Endothelial cell of umbilical vein (primary cell): ENCODE measurements at regions not wholly inside any gene's neighbourhood (a gene's known extent, or its start where the extent isn't known, plus 50 kb on each side); places are given as distances from the start of the nearest gene placed in this dataset.

ENCODE experiments used
- BruUV-seq: library from RNA; stranded (reverse); fragments of 400-500 nt; replicated peaks from 2 replicates; lab custom pipeline; 2021; lab: Mats Ljungman, UMichigan
- CTCF ChIA-PET: fragments of 300-600, 350-600 bp; sonication (Branson Sonifier 250); formaldehyde crosslinking; loops from one replicate; lab custom pipeline; 2021; ENCODE audit warnings: antibody characterized with exemption, inconsistent platforms; lab: Charles Lee
- POLR2A ChIA-PET: fragments of 300-600, 350-600 bp; sonication (Branson Sonifier 250); formaldehyde crosslinking; loops from one replicate; lab custom pipeline; 2021; ENCODE audit warnings: antibody characterized with exemption, inconsistent platforms; lab: Charles Lee
- DNase-seq: peaks from one replicate; pipeline ENCODE4 v3.0.0-alpha.2; 2011; ENCODE audit warnings: low read depth, low spot score
- FAIRE-seq: peaks from 2 replicates; lab custom pipeline; 2011; peaks lifted over from hg19 to GRCh38; lab: Jason Lieb, UNC
- H2AFZ ChIP-seq: 2 replicates; pipeline ENCODE4 v1.6.0; 2012; ENCODE audit warnings: low read depth, low read length, control low read depth, inconsistent platforms
- H3K27ac ChIP-seq: 2 replicates; pipeline ENCODE4 v1.5.1; 2011; ENCODE audit warnings: low read depth, mild to moderate bottlenecking, control low read depth, low read length, moderate library complexity; ENCODE audit not compliant: insufficient read depth
- H3K27me3 ChIP-seq, 2 experiments: 2 replicates each; pipeline versions ENCODE4 v1.6.0 to v1.6.1; 2011; ENCODE audit warnings: low read length in 2 of 2, mixed read lengths in 1 of 2; ENCODE audit not compliant: control insufficient read depth in 2 of 2, insufficient read depth in 2 of 2
- H3K36me3 ChIP-seq, 2 experiments: 2 replicates in 1 of 2; 3 replicates in 1 of 2; pipeline ENCODE4 v1.5.1; 2011; ENCODE audit warnings: low read length in 2 of 2, mild to moderate bottlenecking in 1 of 2, moderate library complexity in 1 of 2; ENCODE audit not compliant: control insufficient read depth in 2 of 2, insufficient read depth in 2 of 2; ENCODE audit errors: extremely low read depth in 1 of 2
- H3K4me1 ChIP-seq: 3 replicates; pipeline ENCODE4 v1.5.1; 2011; ENCODE audit warnings: mild to moderate bottlenecking, low read length; ENCODE audit not compliant: control insufficient read depth, insufficient read depth; ENCODE audit errors: extremely low read depth
- H3K4me2 ChIP-seq: 2 replicates; pipeline ENCODE4 v1.6.1; 2011; ENCODE audit warnings: low read length, control low read depth, mixed read lengths; ENCODE audit not compliant: insufficient read depth
- H3K4me3 ChIP-seq, 3 experiments: fragments of 200-600 bp in 1 of 3; sonication (generic), shearing (Covaris generic) in 1 of 3; replicated peaks in 1 of 3; 2 replicates each; pipeline ENCODE4 v1.5.1; 2011 to 2016; ENCODE audit warnings: control low read depth in 3 of 3, low read length in 3 of 3, mild to moderate bottlenecking in 2 of 3, inconsistent platforms in 1 of 3, low read depth in 1 of 3, moderate library complexity in 1 of 3; ENCODE audit not compliant: insufficient read depth in 1 of 3
- H3K79me2 ChIP-seq: 2 replicates; pipeline ENCODE4 v1.6.0; 2012; ENCODE audit warnings: low read length, inconsistent platforms; ENCODE audit not compliant: control insufficient read depth, insufficient read depth
- H3K9ac ChIP-seq: replicated peaks from 2 replicates; pipeline ENCODE3; 2011; ENCODE audit warnings: low read length, control low read depth; ENCODE audit not compliant: insufficient read depth; ENCODE audit errors: extremely low read depth
- H3K9me1 ChIP-seq: replicated peaks from 3 replicates; pipeline ENCODE4 v1.6.0; 2011; ENCODE audit warnings: mild to moderate bottlenecking, low read length; ENCODE audit not compliant: control insufficient read depth, insufficient read depth; ENCODE audit errors: extremely low read depth
- H3K9me3 ChIP-seq: replicated peaks from 2 replicates; pipeline ENCODE4 v1.5.1; 2012; ENCODE audit warnings: low read length, inconsistent platforms; ENCODE audit not compliant: control insufficient read depth, insufficient read depth
- H4K20me1 ChIP-seq: replicated peaks from 2 replicates; pipeline ENCODE3; 2011; ENCODE audit warnings: mild to moderate bottlenecking, low read length; ENCODE audit not compliant: control insufficient read depth, insufficient read depth; ENCODE audit errors: extremely low read depth
- EZH2 ChIP-seq: IDR thresholded peaks from 2 replicates; pipeline ENCODE4 v1.6.1; 2012; ENCODE audit warnings: borderline replicate concordance, low read depth, mild to moderate bottlenecking, moderate library complexity, low read length, inconsistent platforms; ENCODE audit not compliant: severe bottlenecking
- FOS ChIP-seq: IDR thresholded peaks from 2 replicates; pipeline ENCODE4 v1.6.1; 2011; ENCODE audit warnings: mild to moderate bottlenecking, low read length, moderate library complexity, borderline replicate concordance; ENCODE audit not compliant: insufficient read depth
- JUN ChIP-seq: IDR thresholded peaks from 2 replicates; pipeline ENCODE4 v1.6.1; 2011; ENCODE audit warnings: borderline replicate concordance, low read depth; ENCODE audit not compliant: insufficient read length, insufficient read depth
- MYC ChIP-seq: IDR thresholded peaks from one replicate; pipeline ENCODE4 v1.6.1; 2011; ENCODE audit warnings: mild to moderate bottlenecking, low read depth, low read length
- POLR2A ChIP-seq: IDR thresholded peaks from 2 replicates; pipeline ENCODE4 v1.6.1; 2012; ENCODE audit warnings: low read depth, mild to moderate bottlenecking, control low read depth, low read length
- POLR2AphosphoS5 ChIP-seq: IDR thresholded peaks from 2 replicates; pipeline ENCODE4 v1.6.1; 2012; ENCODE audit warnings: low read depth, mild to moderate bottlenecking, control low read depth, low read length, moderate library complexity; ENCODE audit not compliant: insufficient read depth
- dilution Hi-C: fragments of 300-500 bp; cut with MboI; formaldehyde crosslinking; loops from one replicate; pipeline ENCODE4 v1.15.0; 2019; ENCODE audit warnings: low sequenced_read_pairs; ENCODE audit not compliant: extremely low pct_ligation_motif_present
- intact Hi-C: fragments of 100-400 bp; cut with micrococcal nuclease; formaldehyde crosslinking; loops from one replicate; pipeline ENCODE4 v1.10.0; 2022
- TF ChIP-seq, protein P1 (sequence below), 2 donors: IDR thresholded peaks; 1 replicate in 1 of 2; 2 replicates in 1 of 2; pipeline ENCODE4 v1.5.1; 2011; ENCODE audit warnings: low read length in 2 of 2, mild to moderate bottlenecking in 2 of 2, moderate library complexity in 2 of 2, control low read depth in 1 of 2, inconsistent platforms in 1 of 2, low read depth in 1 of 2; ENCODE audit not compliant: insufficient read depth in 1 of 2; ENCODE audit errors: extremely low read depth in 1 of 2
- TF ChIP-seq, protein P2 (sequence below): IDR thresholded peaks from 2 replicates; pipeline ENCODE4 v1.6.1; 2011; ENCODE audit not compliant: insufficient read depth, insufficient read length

DNA sequence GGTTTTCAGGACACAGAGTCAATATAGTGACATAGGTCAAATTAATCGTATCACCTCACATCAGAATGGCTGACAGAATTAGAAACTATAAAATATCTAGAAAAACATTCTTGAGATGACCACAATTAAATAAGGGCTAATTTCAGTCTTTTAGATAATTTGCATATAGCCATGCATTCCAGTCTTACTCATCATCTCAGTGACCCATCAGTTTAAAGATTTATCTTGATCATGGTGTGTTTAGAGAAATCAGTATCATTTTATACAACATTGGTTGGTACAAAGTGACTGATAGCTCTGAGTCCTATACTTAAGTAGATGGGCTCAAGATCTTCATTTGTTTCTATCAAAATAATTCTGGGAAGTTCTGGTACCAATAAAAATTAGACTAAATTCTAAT, 262.3 kb upstream of the SNX7 start:
- Histone ChIP-seq H3K27ac (no peak overlapping the region), H3K79me2 (no peaks in the 10 kb centered on the region), H2AFZ (no peak overlapping the region), H3K9me1 (no peaks in the 10 kb centered on the region), H3K4me3 (no peak overlapping the region), H3K4me2 (no peak overlapping the region), H3K4me1 (no peaks in the 10 kb centered on the region), H4K20me1 (no peaks in the 10 kb centered on the region), H3K27me3 (no peaks in the 10 kb centered on the region), H3K36me3 (no peaks in the 10 kb centered on the region), H3K9me3 (no peaks in the 10 kb centered on the region), H3K9ac (no peak overlapping the region)
- dilution Hi-C loops, result no loop called here
- POLR2A ChIA-PET, result no interaction called here
- intact Hi-C loops, result no loop called here
- CTCF ChIA-PET, result no interaction called here
- no TSS peak for BruUV-seq
- DNase-seq (no peak), FAIRE-seq (peak; percentile 44)
- no peak for TF ChIP-seq FOS

DNA sequence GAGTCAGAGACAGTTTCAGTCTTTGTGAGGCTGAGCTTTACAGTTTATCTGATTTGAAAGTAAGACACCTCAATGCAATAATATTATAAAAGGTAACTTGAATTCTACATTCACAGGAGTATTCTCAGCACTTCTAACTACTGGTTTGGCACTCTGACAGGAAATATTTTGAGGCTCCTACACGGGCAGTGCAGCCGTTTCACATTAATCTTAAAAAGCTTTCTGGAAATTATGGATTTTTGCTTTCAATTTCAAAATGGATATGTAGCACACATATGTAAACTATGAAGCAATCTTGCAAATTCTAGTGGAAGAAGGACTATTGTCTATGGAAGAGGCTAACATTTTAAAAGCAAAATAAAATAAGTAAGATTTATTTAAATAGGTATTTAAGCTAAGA, 262.9 kb upstream of the SNX7 start:
- no peaks in the 10 kb centered on the region for H3K36me3 ChIP-seq
- intact Hi-C loops (no loop called here), dilution Hi-C loops (no loop called here)
- CTCF ChIA-PET, result interaction anchor here (0.5 kb wide), 1 partner anchor 183 kb away, joined by 3 read pairs; no protein-coding TSS in a partner anchor
- no peaks in the 10 kb centered on the region for H3K79me2 ChIP-seq
- DNase-seq (no peak), FAIRE-seq (no peak)
- no peaks in the 10 kb centered on the region for H3K9me1 ChIP-seq
- peak overlapping the region; percentile 44 for H2AFZ ChIP-seq
- H3K4me2 ChIP-seq, result peak overlapping the region; percentile 11
- no peak overlapping the region for H3K27ac ChIP-seq
- TF ChIP-seq POLR2A, result no peak
- TF ChIP-seq JUN, result no peak
- TF ChIP-seq FOS, result no peak
- no peak for TF ChIP-seq POLR2AphosphoS5
- TF ChIP-seq, protein P1, sequence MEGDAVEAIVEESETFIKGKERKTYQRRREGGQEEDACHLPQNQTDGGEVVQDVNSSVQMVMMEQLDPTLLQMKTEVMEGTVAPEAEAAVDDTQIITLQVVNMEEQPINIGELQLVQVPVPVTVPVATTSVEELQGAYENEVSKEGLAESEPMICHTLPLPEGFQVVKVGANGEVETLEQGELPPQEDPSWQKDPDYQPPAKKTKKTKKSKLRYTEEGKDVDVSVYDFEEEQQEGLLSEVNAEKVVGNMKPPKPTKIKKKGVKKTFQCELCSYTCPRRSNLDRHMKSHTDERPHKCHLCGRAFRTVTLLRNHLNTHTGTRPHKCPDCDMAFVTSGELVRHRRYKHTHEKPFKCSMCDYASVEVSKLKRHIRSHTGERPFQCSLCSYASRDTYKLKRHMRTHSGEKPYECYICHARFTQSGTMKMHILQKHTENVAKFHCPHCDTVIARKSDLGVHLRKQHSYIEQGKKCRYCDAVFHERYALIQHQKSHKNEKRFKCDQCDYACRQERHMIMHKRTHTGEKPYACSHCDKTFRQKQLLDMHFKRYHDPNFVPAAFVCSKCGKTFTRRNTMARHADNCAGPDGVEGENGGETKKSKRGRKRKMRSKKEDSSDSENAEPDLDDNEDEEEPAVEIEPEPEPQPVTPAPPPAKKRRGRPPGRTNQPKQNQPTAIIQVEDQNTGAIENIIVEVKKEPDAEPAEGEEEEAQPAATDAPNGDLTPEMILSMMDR (IDR thresholded peaks at IDR 0.05; ENCODE audit: extremely low read depth in 1 of 2, insufficient read depth in 1 of 2, low read depth in 1 of 2, low read length in 2 of 2), result no peak
- TF ChIP-seq MYC, result no peak
- TF ChIP-seq, protein P2, sequence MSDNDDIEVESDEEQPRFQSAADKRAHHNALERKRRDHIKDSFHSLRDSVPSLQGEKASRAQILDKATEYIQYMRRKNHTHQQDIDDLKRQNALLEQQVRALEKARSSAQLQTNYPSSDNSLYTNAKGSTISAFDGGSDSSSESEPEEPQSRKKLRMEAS, result no peak
- no peak for TF ChIP-seq EZH2
- no peaks in the 10 kb centered on the region for H4K20me1 ChIP-seq
- H3K27me3 ChIP-seq, result no peaks in the 10 kb centered on the region
- no peak overlapping the region for H3K4me3 ChIP-seq
- H3K4me1 ChIP-seq, result no peaks in the 10 kb centered on the region
- H3K9me3 ChIP-seq, result no peaks in the 10 kb centered on the region
- POLR2A ChIA-PET, result no interaction called here
- no TSS peak for BruUV-seq
- no peak overlapping the region for H3K9ac ChIP-seq
